Activated CD8-positive, alpha-beta T cell treated with anti-CD3 and anti-CD28 coated beads for 36 hours (primary cell): ENCODE measurements at regions not wholly inside any gene's neighbourhood (a gene's known extent, or its start where the extent isn't known, plus 50 kb on each side); places are given as distances from the start of the nearest gene placed in this dataset.

Experiments used
- ATAC-seq: fragments of 200-7000 bp; cut with Tn5 transposase; one replicate; pipeline ENCODE4 v1.10.0; 2021; ENCODE audit warnings: mild to moderate bottlenecking, moderate library complexity
- CTCF ChIA-PET: fragments of 350-600 bp; sonication (Branson Sonifier 250); formaldehyde crosslinking; loops from one replicate; lab custom pipeline; 2021; ENCODE audit warnings: antibody characterized with exemption; lab: Charles Lee
- POLR2A ChIA-PET: fragments of 350-600 bp; sonication (Branson Sonifier 250); formaldehyde crosslinking; loops from one replicate; lab custom pipeline; 2021; ENCODE audit warnings: antibody characterized with exemption; lab: Charles Lee
- DNase-seq: peaks from one replicate; pipeline ENCODE4 v3.0.0-alpha.2; 2020
- H3K27ac Mint-ChIP-seq: one replicate; pipeline ENCODE4 v1.8.0; 2021; ENCODE audit warnings: mild to moderate bottlenecking, mixed read lengths
- H3K27me3 Mint-ChIP-seq: one replicate; pipeline ENCODE4 v1.8.0; 2021; ENCODE audit warnings: mixed read lengths
- H3K36me3 Mint-ChIP-seq: one replicate; pipeline ENCODE4 v1.8.0; 2021; ENCODE audit warnings: low read depth, mixed read lengths
- H3K4me1 Mint-ChIP-seq: one replicate; pipeline ENCODE4 v1.8.0; 2021; ENCODE audit warnings: low read depth, mixed read lengths
- H3K4me3 Mint-ChIP-seq: one replicate; pipeline ENCODE4 v1.8.0; 2021; ENCODE audit warnings: mild to moderate bottlenecking, moderate library complexity, mixed read lengths
- H3K9me3 Mint-ChIP-seq: one replicate; pipeline ENCODE4 v1.8.0; 2021; ENCODE audit warnings: mixed read lengths
- CTCF ChIP-seq: fragments of 200-600 bp; IDR thresholded peaks from one replicate; pipeline ENCODE4 v1.8.0; 2022; ENCODE audit warnings: antibody characterized with exemption, mild to moderate bottlenecking
- intact Hi-C: fragments of 100-400 bp; cut with micrococcal nuclease; formaldehyde crosslinking; loops from one replicate; pipeline ENCODE4 v1.10.0; 2022

DNA sequence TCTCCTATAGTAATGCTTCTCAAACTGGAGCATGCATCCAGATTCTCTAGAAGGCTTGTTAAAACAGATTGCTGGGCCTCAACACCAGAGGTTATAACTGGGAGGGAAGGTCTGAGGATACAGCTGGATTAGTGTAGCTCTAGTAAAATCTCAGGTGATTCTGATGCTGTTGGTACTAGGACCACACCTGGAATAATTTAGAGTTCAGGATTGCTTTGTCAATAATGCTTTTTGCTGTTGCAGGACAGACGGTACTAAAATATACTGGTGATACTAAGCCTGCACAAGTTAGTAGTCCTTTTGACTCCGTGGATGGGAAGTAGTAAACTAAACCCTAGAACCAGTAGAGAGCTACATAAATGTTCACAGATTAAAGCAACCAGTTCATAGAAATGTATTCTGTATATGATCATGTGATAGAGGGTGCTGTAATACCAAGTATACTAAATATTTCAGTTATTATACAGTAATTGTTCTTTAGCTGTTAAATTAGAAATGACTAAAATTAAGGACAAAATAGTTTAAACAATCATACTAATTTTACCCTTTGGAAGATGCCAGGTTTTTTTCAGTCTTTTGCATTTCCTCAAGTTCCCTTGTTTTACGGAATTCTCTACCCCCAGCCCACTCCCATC is 258.2 kb upstream of the STARD13 start:
- ATAC-seq, result no peak
- peak overlapping the region; percentile 99 for H3K27ac Mint-ChIP-seq
- H3K4me3 Mint-ChIP-seq, result peak overlapping the region; percentile 81
- TF ChIP-seq CTCF, result no peak
- no peaks in the 10 kb centered on the region for H3K27me3 Mint-ChIP-seq
- H3K36me3 Mint-ChIP-seq, result peaks cover 8% of the 10 kb centered on the region
- ChIA-PET CTCF (interaction anchor here (0.8 to 5.2 kb wide), 14 partner anchors 12 to 807 kb away, joined by 3 to 60 read pairs (median 3); no protein-coding TSS in a partner anchor), POLR2A (interaction anchor here (0.7 to 1.4 kb wide), 4 partner anchors 16 to 274 kb away, joined by 3 to 6 read pairs (median 4); partner anchors contain the start of gene RFC3)
- H3K4me1 Mint-ChIP-seq, result peaks cover 47% of the 10 kb centered on the region
- no peak for DNase-seq
- intact Hi-C loops, result loop anchor here (2.0 to 10.0 kb wide), 4 partner anchors 69 to 959 kb away; partner anchors contain the start of gene PDS5B
- peaks cover 3% of the 10 kb centered on the region for H3K9me3 Mint-ChIP-seq

- TF ChIP-seq CTCF, result no peak
- POLR2A ChIA-PET, result interaction anchor here (0.6 to 0.7 kb wide), 2 partner anchors 78 to 884 kb away, joined by 3 read pairs; no protein-coding TSS in a partner anchor
- Mint-ChIP-seq H3K36me3 (peaks cover 8% of the 10 kb centered on the region), H3K27ac (peak overlapping the region; percentile 99), H3K4me3 (peak overlapping the region; percentile 81), H3K27me3 (no peaks in the 10 kb centered on the region), H3K9me3 (peaks cover 3% of the 10 kb centered on the region), H3K4me1 (peaks cover 47% of the 10 kb centered on the region)
- intact Hi-C loops, result loop anchor here (5.0 to 10.0 kb wide), 3 partner anchors 68 to 960 kb away; partner anchors contain the start of gene PDS5B
- ATAC-seq, result no peak
- CTCF ChIA-PET, result interaction anchor here (0.9 to 5.2 kb wide), 6 partner anchors 18 to 327 kb away, joined by 3 to 60 read pairs (median 6); no protein-coding TSS in a partner anchor
- DNase-seq, result no peak
Observed at GRCh38 chr13:33544308-33544707, 258.8 kb upstream of the STARD13 start.

DNA sequence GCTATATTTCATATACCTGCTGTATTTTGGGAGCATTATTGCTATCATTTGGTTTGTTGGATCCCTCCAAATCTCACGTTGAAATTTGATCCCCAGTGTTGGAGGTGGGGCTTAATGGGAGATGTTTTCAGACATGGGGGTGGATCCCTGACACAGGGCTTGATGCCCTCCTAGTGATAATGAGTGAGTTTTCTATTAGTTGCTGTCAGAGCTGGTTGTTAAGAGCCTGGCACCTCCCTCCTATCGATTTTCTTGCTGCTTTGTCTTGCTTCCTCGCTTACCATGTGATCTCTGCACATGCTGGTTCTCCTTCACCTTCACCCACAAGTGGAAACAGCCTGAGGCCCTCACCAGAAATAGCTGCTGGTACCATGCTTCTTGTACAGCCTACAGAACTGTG is 259.9 kb upstream of the STARD13 start:
- intact Hi-C loops, result loop anchor here (10.0 kb wide), 1 partner anchor 961 kb away; the partner anchor contains the start of gene PDS5B
- no peak overlapping the region for H3K4me3 Mint-ChIP-seq
- peak; percentile 9 for DNase-seq

DNA sequence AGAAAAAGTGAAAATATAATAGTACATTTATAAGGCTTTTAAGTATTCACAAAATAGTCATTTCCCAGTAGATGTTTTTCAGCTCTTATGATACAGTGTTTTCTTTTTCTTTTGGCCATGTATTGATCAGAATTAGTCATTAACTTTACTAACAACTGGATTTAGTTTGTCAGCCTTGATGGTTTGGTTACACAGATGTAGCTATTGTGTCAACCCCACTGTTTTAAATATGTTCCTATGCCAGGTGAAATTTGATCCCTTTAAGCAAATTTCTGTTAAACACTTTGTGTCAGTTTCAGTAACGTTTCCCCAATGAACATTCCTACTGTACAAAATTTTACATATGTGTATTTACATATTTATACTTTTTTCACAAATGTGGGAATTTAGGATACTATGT is 261.5 kb upstream of the STARD13 start:
- H3K4me3 Mint-ChIP-seq, result no peak overlapping the region
- H3K27ac Mint-ChIP-seq, result no peak overlapping the region
- no peaks in the 10 kb centered on the region for H3K36me3 Mint-ChIP-seq
- CTCF ChIA-PET, result interaction anchor here (5.2 kb wide), 1 partner anchor 177 kb away, joined by 60 read pairs; no protein-coding TSS in a partner anchor
- H3K4me1 Mint-ChIP-seq, result peaks cover 26% of the 10 kb centered on the region
- H3K9me3 Mint-ChIP-seq, result peaks cover 3% of the 10 kb centered on the region
- TF ChIP-seq CTCF, result no peak
- no peaks in the 10 kb centered on the region for H3K27me3 Mint-ChIP-seq
- DNase-seq, result no peak
- POLR2A ChIA-PET, result no interaction called here
- ATAC-seq, result no peak
- intact Hi-C loops, result loop anchor here (10.0 kb wide), 1 partner anchor 962 kb away; the partner anchor contains the start of gene PDS5B

More for the DNA sequence above, 259.9 kb upstream of the STARD13 start:
- H3K9me3 Mint-ChIP-seq, result peaks cover 2% of the 10 kb centered on the region
- H3K36me3 Mint-ChIP-seq, result peaks cover 7% of the 10 kb centered on the region
- peaks cover 37% of the 10 kb centered on the region for H3K4me1 Mint-ChIP-seq
- POLR2A ChIA-PET, result no interaction called here
- CTCF ChIA-PET, result interaction anchor here (5.2 kb wide), 1 partner anchor 178 kb away, joined by 60 read pairs; no protein-coding TSS in a partner anchor
- peak overlapping the region; percentile 77 for H3K27ac Mint-ChIP-seq
- no peaks in the 10 kb centered on the region for H3K27me3 Mint-ChIP-seq
- no peak for TF ChIP-seq CTCF
- no peak for ATAC-seq

DNA sequence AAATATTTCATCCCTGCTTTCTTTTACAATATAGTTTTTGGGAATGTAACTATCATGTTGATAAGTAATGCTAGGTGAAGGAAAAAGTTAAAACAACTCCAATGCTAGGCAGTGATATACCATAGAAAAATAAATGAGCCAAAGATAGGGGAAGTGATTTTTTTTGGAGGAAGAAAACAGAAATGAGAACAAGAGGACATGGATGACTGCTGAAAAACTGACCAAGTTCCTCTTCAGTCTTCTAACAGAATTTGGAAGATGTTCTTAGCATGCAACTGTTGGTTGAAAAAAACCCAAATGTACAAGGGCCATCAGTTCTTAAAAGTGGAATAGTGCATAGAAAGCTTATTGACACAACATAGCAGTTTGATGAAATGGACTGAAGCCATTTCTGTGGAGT is 262.5 kb upstream of the STARD13 start:
- Mint-ChIP-seq H3K36me3 (no peaks in the 10 kb centered on the region), H3K4me1 (peaks cover 26% of the 10 kb centered on the region), H3K4me3 (no peak overlapping the region), H3K27me3 (no peaks in the 10 kb centered on the region), H3K27ac (no peak overlapping the region), H3K9me3 (peaks cover 3% of the 10 kb centered on the region)
- ATAC-seq (no peak), DNase-seq (no peak)
- no peak for TF ChIP-seq CTCF
- intact Hi-C loops, result loop anchor here (10.0 kb wide), 1 partner anchor 963 kb away; the partner anchor contains the start of gene PDS5B
- CTCF ChIA-PET, result no interaction called here
- POLR2A ChIA-PET, result no interaction called here
